H1 (cell line): ENCODE measurements at regions not wholly inside any gene's neighbourhood (a gene's known extent, or its start where the extent isn't known, plus 50 kb on each side); places are given as distances from the start of the nearest gene placed in this dataset.

Experiments
- CTCF ChIA-PET: fragments of 300-600 bp; sonication (Branson Sonifier 250); formaldehyde crosslinking; loops from one replicate; lab custom pipeline; 2021; ENCODE audit not compliant: partially characterized antibody; lab: Charles Lee
- POLR2A ChIA-PET: fragments of 300-600 bp; sonication (Branson Sonifier 250); formaldehyde crosslinking; loops from one replicate; lab custom pipeline; 2021; ENCODE audit warnings: inconsistent platforms; ENCODE audit not compliant: partially characterized antibody; lab: Charles Lee
- DNase-seq, 2 experiments: peaks; one replicate each; pipeline versions ENCODE4 v3.0.0 to v3.0.0-alpha.2; 2010 to 2022; ENCODE audit warnings: low spot score in 2 of 2, low read depth in 1 of 2, mixed read lengths in 1 of 2
- FAIRE-seq: peaks from 2 replicates; lab custom pipeline; 2011; peaks lifted over from hg19 to GRCh38; lab: Jason Lieb, UNC
- H2AFZ ChIP-seq: 2 replicates; pipeline ENCODE4 v1.8.1; 2012; ENCODE audit warnings: low read length, inconsistent platforms
- H2AK5ac ChIP-seq: 2 replicates; pipeline ENCODE4 v1.6.1; 2013; ENCODE audit warnings: low read depth, low read length
- H2BK120ac ChIP-seq: replicated peaks from 2 replicates; pipeline ENCODE3; 2013; ENCODE audit warnings: low read depth, low read length, inconsistent platforms
- H2BK12ac ChIP-seq: 2 replicates; pipeline ENCODE4 v1.6.1; 2013; ENCODE audit warnings: low read depth, low read length
- H2BK15ac ChIP-seq: 2 replicates; pipeline ENCODE4 v1.6.1; 2013; ENCODE audit warnings: low read length
- H2BK20ac ChIP-seq: 2 replicates; pipeline ENCODE4 v1.6.1; 2013; ENCODE audit warnings: low read length
- H2BK5ac ChIP-seq: 2 replicates; pipeline ENCODE4 v1.6.1; 2013; ENCODE audit warnings: low read depth, low read length
- H3K14ac ChIP-seq: 2 replicates; pipeline ENCODE4 v1.6.1; 2013; ENCODE audit warnings: inconsistent platforms; ENCODE audit not compliant: insufficient read length
- H3K18ac ChIP-seq: 2 replicates; pipeline ENCODE4 v1.6.1; 2013; ENCODE audit warnings: low read length; ENCODE audit errors: extremely low read depth
- H3K23ac ChIP-seq: 2 replicates; pipeline ENCODE4 v1.6.1; 2013; ENCODE audit warnings: inconsistent platforms; ENCODE audit not compliant: insufficient read length
- H3K23me2 ChIP-seq: 2 replicates; pipeline ENCODE4 v1.6.1; 2013; ENCODE audit warnings: low read depth, low read length
- H3K27ac ChIP-seq: 2 replicates; pipeline ENCODE4 v1.6.1; 2011; ENCODE audit warnings: low read depth, low read length, inconsistent platforms
- H3K27me3 ChIP-seq, 4 experiments: replicated peaks in 1 of 4; 1 replicate in 1 of 4; 2 replicates in 3 of 4; pipeline versions ENCODE4 v1.6.1 to v1.8.1; 2011 to 2013; ENCODE audit warnings: low read length in 3 of 4, mild to moderate bottlenecking in 3 of 4, inconsistent platforms in 2 of 4, mixed read lengths in 2 of 4, moderate library complexity in 1 of 4; ENCODE audit not compliant: control insufficient read depth in 3 of 4, insufficient read depth in 3 of 4; ENCODE audit errors: extremely low read depth in 1 of 4
- H3K36me3 ChIP-seq, 4 experiments: 2 replicates each; pipeline versions ENCODE4 v1.6.1 to v1.8.1; 2011 to 2013; ENCODE audit warnings: mild to moderate bottlenecking in 4 of 4, low read length in 3 of 4, moderate library complexity in 2 of 4, control low read depth in 1 of 4, inconsistent platforms in 1 of 4; ENCODE audit not compliant: insufficient read depth in 4 of 4, control insufficient read depth in 2 of 4
- H3K4ac ChIP-seq: replicated peaks from 2 replicates; pipeline ENCODE3; 2013; ENCODE audit warnings: low read length, low read depth, mixed read lengths, inconsistent platforms; ENCODE audit not compliant: insufficient read length
- H3K4me1 ChIP-seq, 4 experiments: replicated peaks in 1 of 4; 1 replicate in 1 of 4; 2 replicates in 3 of 4; pipeline versions ENCODE4 v1.6.1 to v1.8.1; 2011 to 2013; ENCODE audit warnings: low read length in 3 of 4, inconsistent platforms in 2 of 4, mixed read lengths in 1 of 4; ENCODE audit not compliant: insufficient read depth in 4 of 4, control insufficient read depth in 3 of 4
- H3K4me2 ChIP-seq, 2 experiments: 2 replicates each; pipeline versions ENCODE4 v1.6.1 to v1.8.1; 2011 to 2013; ENCODE audit warnings: low read depth in 2 of 2, low read length in 2 of 2, control low read depth in 1 of 2, inconsistent platforms in 1 of 2, mild to moderate bottlenecking in 1 of 2; ENCODE audit not compliant: insufficient read depth in 1 of 2
- H3K4me3 ChIP-seq, 4 experiments: fragments of 200-600, 300-600 bp in 1 of 4; sonication (generic), shearing (Covaris generic), sonication (Bioruptor Twin) in 1 of 4; 2 replicates each; pipeline versions ENCODE4 v1.5.1 to v1.8.1; 2011 to 2016; ENCODE audit warnings: low read length in 4 of 4, low read depth in 3 of 4, control low read depth in 2 of 4, inconsistent platforms in 2 of 4, mild to moderate bottlenecking in 2 of 4, mixed read lengths in 1 of 4, moderate library complexity in 1 of 4; ENCODE audit not compliant: insufficient read depth in 2 of 4; ENCODE audit errors: extremely low read depth in 1 of 4
- H3K56ac ChIP-seq: replicated peaks from 2 replicates; pipeline ENCODE3; 2013; ENCODE audit warnings: low read depth, mild to moderate bottlenecking, mixed read lengths, low read length, inconsistent platforms; ENCODE audit not compliant: insufficient read length
- H3K79me1 ChIP-seq: 2 replicates; pipeline ENCODE4 v1.6.1; 2013; ENCODE audit warnings: low read depth, low read length, control low read depth
- H3K79me2 ChIP-seq, 2 experiments: 2 replicates each; pipeline versions ENCODE4 v1.6.1 to v1.8.1; 2012 to 2013; ENCODE audit warnings: low read length in 2 of 2, mild to moderate bottlenecking in 2 of 2, inconsistent platforms in 1 of 2; ENCODE audit not compliant: insufficient read depth in 2 of 2, control insufficient read depth in 1 of 2
- H3K9ac ChIP-seq, 4 experiments: replicated peaks in 1 of 4; 1 replicate in 1 of 4; 2 replicates in 3 of 4; pipeline versions ENCODE4 v1.6.1 to v1.8.1; 2011 to 2013; ENCODE audit warnings: low read depth in 3 of 4, low read length in 3 of 4, control low read depth in 2 of 4, mild to moderate bottlenecking in 2 of 4, moderate library complexity in 2 of 4, inconsistent platforms in 1 of 4; ENCODE audit errors: extremely low read depth in 1 of 4
- H3K9me3 ChIP-seq, 2 experiments: 2 replicates each; pipeline versions ENCODE4 v1.6.1 to v1.8.1; 2012 to 2013; ENCODE audit warnings: mild to moderate bottlenecking in 2 of 2, moderate library complexity in 2 of 2, control low read depth in 1 of 2, inconsistent platforms in 1 of 2, low read depth in 1 of 2, low read length in 1 of 2, mixed read lengths in 1 of 2; ENCODE audit not compliant: insufficient read depth in 2 of 2
- H4K20me1 ChIP-seq, 2 experiments: replicated peaks in 1 of 2; 2 replicates each; pipeline versions ENCODE3 to v1.8.1; 2011 to 2013; ENCODE audit warnings: inconsistent platforms in 2 of 2, low read length in 2 of 2, mild to moderate bottlenecking in 1 of 2; ENCODE audit not compliant: insufficient read depth in 2 of 2, control insufficient read depth in 1 of 2
- H4K5ac ChIP-seq: 2 replicates; pipeline ENCODE4 v1.6.1; 2013; ENCODE audit warnings: low read length, low read depth, mixed read lengths, inconsistent platforms; ENCODE audit not compliant: insufficient read length
- H4K8ac ChIP-seq: 2 replicates; pipeline ENCODE4 v1.8.0; 2013; ENCODE audit warnings: mild to moderate bottlenecking, moderate library complexity, low read length, inconsistent platforms; ENCODE audit not compliant: insufficient read depth; ENCODE audit errors: extremely low read depth
- H4K91ac ChIP-seq: replicated peaks from 2 replicates; pipeline ENCODE3; 2013; ENCODE audit warnings: low read length, mixed read lengths, inconsistent platforms; ENCODE audit not compliant: insufficient read length
- TAF7 ChIP-seq: optimal IDR thresholded peaks from 2 replicates; pipeline ENCODE3; 2011; ENCODE audit warnings: low read depth, mild to moderate bottlenecking, inconsistent platforms, low read length, moderate library complexity, borderline replicate concordance
- WGBS, 2 experiments: shearing (Covaris generic) in 1 of 2; methylation state at CpG; one replicate each; pipeline versions ENCODE4 v1.1.6 to v1.1.7; 2013 to 2015; ENCODE audit warnings: low lambda C conversion rate in 2 of 2, mixed read lengths in 2 of 2, inconsistent platforms in 1 of 2, low coverage in 1 of 2, missing lambda C conversion rate in 1 of 2; ENCODE audit not compliant: insufficient replicate concordance in 2 of 2, insufficient coverage in 1 of 2, insufficient read length in 1 of 2; ENCODE audit errors: extremely low coverage in 1 of 2, missing lambda C conversion rate in 1 of 2; 5-methylcytosine and 5-hydroxymethylcytosine counted together

GRCh38 chr2:49403637-49404036, 249.3 kb upstream of the FSHR start:
- Histone ChIP-seq H2BK20ac (peak overlapping the region; percentile 27; the same call in 1 of the 2 replicates), H3K14ac (no peak overlapping the region), H3K4ac (no peak overlapping the region), H3K4me2 (peak overlapping the region in 1 of 2 experiments; percentile 11; a peak in 1 of 4 replicates), H4K91ac (no peak overlapping the region), H2BK120ac (no peak overlapping the region), H3K23ac (no peak overlapping the region), H3K4me1 (peaks cover 0 to 12% (median 4%) of the 10 kb centered on the region in 4 experiments; a peak in 5 of 7 replicates), H4K5ac (no peak overlapping the region), H2AFZ (peak overlapping the region; percentile 61; the same call in 1 of the 2 replicates), H2BK15ac (no peak overlapping the region), H3K56ac (no peak overlapping the region), H3K36me3 (no peaks in the 10 kb centered on the region), H3K9ac (no peak overlapping the region), H2BK5ac (peak overlapping the region; percentile 42; the same call in 1 of the 2 replicates), H3K27me3 (no peaks in the 10 kb centered on the region), H3K4me3 (0 out of 8 replicates have a peak overlapping the region, but pooled peaks of 1 of the 4 experiments have one; percentile 19), H4K8ac (no peak overlapping the region), H2AK5ac (no peak overlapping the region), H3K23me2 (no peaks in the 10 kb centered on the region), H4K20me1 (no peaks in the 10 kb centered on the region), H3K79me2 (no peaks in the 10 kb centered on the region), H3K27ac (no peak overlapping the region), H3K18ac (peak overlapping the region; percentile 34; the same call in 1 of the 2 replicates), H3K79me1 (no peaks in the 10 kb centered on the region), H2BK12ac (peak overlapping the region; percentile 7; the same call in 1 of the 2 replicates), H3K9me3 (no peaks in the 10 kb centered on the region)
- POLR2A ChIA-PET = no interaction called here
- no peak for FAIRE-seq
- CTCF ChIA-PET = no interaction called here
- 89% methylated on average over 2 of the region's 2 CpGs; no CpG with 5 or more reads in 1 of the 2 experiments for WGBS, 2 experiments
- no peak for TF ChIP-seq TAF7
- no peak for DNase-seq
